ENCODE measurements at regions not wholly inside any gene's neighbourhood (a gene's known extent, or its start where the extent isn't known, plus 50 kb on each side); places are given as distances from the start of the nearest gene placed in this dataset.

GRCh38 chrX:151476604-151477303 is 79.7 kb downstream of the VMA21 start:
- no peak for DNase-seq

- no peak for DNase-seq
Observed at GRCh38 chrX:151478058-151478457, 81.1 kb downstream of the VMA21 start.

DNA sequence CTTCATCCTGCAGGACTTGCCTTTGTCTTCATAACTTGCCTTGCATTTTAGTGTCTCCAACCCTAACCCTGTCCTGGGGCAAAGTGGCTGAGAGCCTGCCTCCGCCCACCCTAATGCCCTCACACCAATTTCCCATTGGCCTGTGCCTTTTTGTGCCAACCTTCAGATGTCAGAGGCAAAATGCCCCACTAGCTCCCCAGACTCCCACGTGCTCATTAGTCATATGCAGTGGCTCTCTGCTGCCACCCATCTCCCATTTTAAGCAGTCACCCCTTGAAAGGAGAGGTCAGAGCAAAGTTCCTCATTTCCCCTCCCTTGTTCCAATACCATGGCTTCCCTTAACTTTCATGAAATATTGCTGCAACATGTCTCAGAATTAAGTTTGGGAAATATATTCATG is 74.8 kb upstream of the PASD1 start:
- no peak for DNase-seq

DNA sequence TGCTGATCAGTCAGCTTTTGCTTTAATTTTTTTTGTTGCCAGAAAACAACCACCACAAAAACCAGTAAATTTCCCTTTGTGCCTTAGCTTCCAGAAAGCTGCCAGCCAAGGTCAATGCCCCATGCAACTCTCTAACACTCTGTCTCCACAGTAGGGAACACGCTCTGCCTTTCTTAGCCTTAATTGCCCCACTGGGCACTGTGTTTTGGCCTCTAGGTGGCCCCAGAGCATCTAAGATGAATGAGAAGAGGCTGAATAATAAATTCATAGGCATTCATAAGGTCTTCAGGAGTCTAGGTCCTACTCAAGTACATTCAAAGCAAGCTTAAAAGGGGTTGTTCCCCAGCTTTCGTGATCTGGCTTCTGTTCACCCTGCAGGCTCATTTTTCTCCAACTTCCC is 57.7 kb upstream of the PASD1 start:
- peak; percentile 6 for DNase-seq

GRCh38 chrX:151510203-151510602 is 53.3 kb upstream of the PASD1 start:
- DNase-seq: no peak

GRCh38 chrX:151513472-151513871 is 50.0 kb upstream of the PASD1 start:
- DNase-seq: no peak

Data from eye (tissue), 1 donor.